Neuron (in vitro differentiated cells): ENCODE measurements at regions not wholly inside any gene's neighbourhood (a gene's known extent, or its start where the extent isn't known, plus 50 kb on each side); places are given as distances from the start of the nearest gene placed in this dataset.
"Not testable (repeated sequence)": the region's sequence is repeated elsewhere in the genome, so short reads cannot be mapped to it uniquely, and the experiment has no call there.

Experiments used
- H2AFZ ChIP-seq: one replicate; pipeline ENCODE4 v1.6.1; 2013; ENCODE audit warnings: low read depth, mild to moderate bottlenecking, inconsistent platforms, low read length, moderate library complexity
- H3K27me3 ChIP-seq: one replicate; pipeline ENCODE4 v1.6.1; 2013; ENCODE audit warnings: low read length; ENCODE audit not compliant: insufficient read depth
- H3K36me3 ChIP-seq: one replicate; pipeline ENCODE4 v1.6.1; 2013; ENCODE audit warnings: low read length; ENCODE audit not compliant: insufficient read depth
- H3K4me1 ChIP-seq: one replicate; pipeline ENCODE4 v1.6.1; 2013; ENCODE audit warnings: low read length; ENCODE audit not compliant: insufficient read depth
- H3K4me3 ChIP-seq: 2 replicates; pipeline ENCODE4 v1.5.1; 2013; ENCODE audit warnings: mild to moderate bottlenecking, low read length, moderate library complexity
- H3K9me3 ChIP-seq: one replicate; pipeline ENCODE4 v1.6.1; 2013; ENCODE audit warnings: low read length

GRCh38 chr4:131347816-131348215, 1801.3 kb upstream of the PCDH10 start:
- Histone ChIP-seq H3K9me3 (no peaks in the 10 kb centered on the region), H2AFZ (no peak overlapping the region), H3K27me3 (no peaks in the 10 kb centered on the region), H3K4me3 (no peak overlapping the region), H3K36me3 (no peaks in the 10 kb centered on the region), H3K4me1 (no peaks in the 10 kb centered on the region)

- Histone ChIP-seq H2AFZ (no peak overlapping the region), H3K36me3 (no peaks in the 10 kb centered on the region), H3K27me3 (no peaks in the 10 kb centered on the region), H3K4me1 (no peaks in the 10 kb centered on the region), H3K9me3 (no peaks in the 10 kb centered on the region), H3K4me3 (no peak overlapping the region)
Measured at GRCh38 chr4:131348263-131348662, 1800.8 kb upstream of the PCDH10 start.

- H3K27me3 ChIP-seq, H2AFZ ChIP-seq, H3K9me3 ChIP-seq, H3K4me3 ChIP-seq, H3K36me3 ChIP-seq, H3K4me1 ChIP-seq: not testable (repeated sequence)
Measured at GRCh38 chr4:131352371-131352770, 1796.7 kb upstream of the PCDH10 start.

GRCh38 chr4:131366714-131367113, 1782.4 kb upstream of the PCDH10 start:
- Histone ChIP-seq H3K36me3 (no peaks in the 10 kb centered on the region), H3K27me3 (no peaks in the 10 kb centered on the region), H3K9me3 (no peaks in the 10 kb centered on the region), H2AFZ (no peak overlapping the region), H3K4me1 (no peaks in the 10 kb centered on the region), H3K4me3 (no peak overlapping the region)

GRCh38 chr4:131367441-131367840, 1781.7 kb upstream of the PCDH10 start:
- Histone ChIP-seq H3K4me1 (no peaks in the 10 kb centered on the region), H2AFZ (no peak overlapping the region), H3K9me3 (no peaks in the 10 kb centered on the region), H3K27me3 (no peaks in the 10 kb centered on the region), H3K4me3 (no peak overlapping the region), H3K36me3 (no peaks in the 10 kb centered on the region)

- Histone ChIP-seq H3K36me3 (no peaks in the 10 kb centered on the region), H3K9me3 (no peaks in the 10 kb centered on the region), H3K4me1 (no peaks in the 10 kb centered on the region)
Measured at GRCh38 chr4:131370846-131371245, 1778.2 kb upstream of the PCDH10 start.

GRCh38 chr4:131381055-131381454, 1768.0 kb upstream of the PCDH10 start:
- Histone ChIP-seq H3K4me3 (no peak overlapping the region), H2AFZ (no peak overlapping the region), H3K27me3 (no peaks in the 10 kb centered on the region), H3K36me3 (no peaks in the 10 kb centered on the region), H3K9me3 (no peaks in the 10 kb centered on the region), H3K4me1 (no peaks in the 10 kb centered on the region)

More at GRCh38 chr4:131370846-131371245, 1778.2 kb upstream of the PCDH10 start:
- no peak overlapping the region for H3K4me3 ChIP-seq
- no peaks in the 10 kb centered on the region for H3K27me3 ChIP-seq
- H2AFZ ChIP-seq = no peak overlapping the region

GRCh38 chr4:131382839-131383238, 1766.3 kb upstream of the PCDH10 start:
- no peaks in the 10 kb centered on the region for H3K9me3 ChIP-seq
- no peaks in the 10 kb centered on the region for H3K36me3 ChIP-seq
- H3K27me3 ChIP-seq = no peaks in the 10 kb centered on the region
- H3K4me1 ChIP-seq = no peaks in the 10 kb centered on the region
- no peak overlapping the region for H2AFZ ChIP-seq
- H3K4me3 ChIP-seq = no peak overlapping the region

GRCh38 chr4:131388277-131388676, 1760.8 kb upstream of the PCDH10 start:
- Histone ChIP-seq H3K4me1 (no peaks in the 10 kb centered on the region), H3K4me3 (no peak overlapping the region), H3K27me3 (no peaks in the 10 kb centered on the region), H3K36me3 (no peaks in the 10 kb centered on the region), H3K9me3 (no peaks in the 10 kb centered on the region), H2AFZ (no peak overlapping the region)

GRCh38 chr4:131408102-131408501, 1741.0 kb upstream of the PCDH10 start:
- Histone ChIP-seq H3K9me3 (no peaks in the 10 kb centered on the region), H3K27me3 (no peaks in the 10 kb centered on the region), H3K36me3 (no peaks in the 10 kb centered on the region), H3K4me3 (no peak overlapping the region), H3K4me1 (no peaks in the 10 kb centered on the region), H2AFZ (no peak overlapping the region)

GRCh38 chr4:131411393-131411792, 1737.7 kb upstream of the PCDH10 start:
- Histone ChIP-seq H3K4me3 (no peak overlapping the region), H3K9me3 (no peaks in the 10 kb centered on the region), H2AFZ (no peak overlapping the region), H3K36me3 (no peaks in the 10 kb centered on the region), H3K27me3 (no peaks in the 10 kb centered on the region), H3K4me1 (no peaks in the 10 kb centered on the region)

GRCh38 chr4:131419147-131419546, 1729.9 kb upstream of the PCDH10 start:
- H3K4me3 ChIP-seq = no peak overlapping the region
- no peaks in the 10 kb centered on the region for H3K36me3 ChIP-seq
- H2AFZ ChIP-seq = no peak overlapping the region
- no peaks in the 10 kb centered on the region for H3K9me3 ChIP-seq
- H3K27me3 ChIP-seq = no peaks in the 10 kb centered on the region
- no peaks in the 10 kb centered on the region for H3K4me1 ChIP-seq

GRCh38 chr4:131426023-131426758, 1722.9 kb upstream of the PCDH10 start:
- no peak overlapping the region for H3K4me3 ChIP-seq

GRCh38 chr4:131427000-131427399, 1722.1 kb upstream of the PCDH10 start:
- Histone ChIP-seq H3K4me1 (no peaks in the 10 kb centered on the region), H2AFZ (no peak overlapping the region), H3K4me3 (no peak overlapping the region), H3K36me3 (no peaks in the 10 kb centered on the region), H3K9me3 (no peaks in the 10 kb centered on the region), H3K27me3 (no peaks in the 10 kb centered on the region)

More at GRCh38 chr4:131426023-131426758, 1722.9 kb upstream of the PCDH10 start:
- H2AFZ ChIP-seq = no peak overlapping the region
- H3K36me3 ChIP-seq = no peaks in the 10 kb centered on the region
- no peaks in the 10 kb centered on the region for H3K9me3 ChIP-seq
- no peaks in the 10 kb centered on the region for H3K27me3 ChIP-seq
- no peaks in the 10 kb centered on the region for H3K4me1 ChIP-seq
